ENCODE measurements at regions not wholly inside any gene's neighbourhood (a gene's known extent, or its start where the extent isn't known, plus 50 kb on each side); places are given as distances from the start of the nearest gene placed in this dataset.

DNA sequence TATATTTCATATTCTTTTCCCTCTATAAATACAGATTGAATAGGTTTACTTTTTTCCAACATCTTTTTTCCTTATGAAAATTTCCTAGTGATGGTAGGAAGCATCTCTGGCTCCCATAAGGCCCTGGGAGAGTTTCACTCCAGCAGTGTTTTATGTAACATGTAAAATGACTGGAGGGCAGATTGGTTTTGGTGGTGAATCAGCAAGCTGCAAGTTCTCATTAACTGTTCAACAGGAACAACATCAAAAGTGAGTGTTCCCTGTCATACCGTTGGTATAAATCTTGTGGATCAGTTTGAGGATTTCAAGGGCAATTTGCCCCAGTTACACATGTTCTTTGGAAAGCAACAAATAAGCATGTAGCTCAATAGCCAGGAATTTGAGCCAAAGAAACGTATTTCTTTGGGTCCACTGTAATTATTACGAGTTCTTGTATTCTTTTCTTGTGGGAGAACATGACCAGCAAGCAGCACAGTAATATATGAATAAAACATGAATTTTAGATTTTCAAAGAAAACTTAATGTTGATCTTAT, 345.7 kb downstream of the SV2B start:
- Histone ChIP-seq H3F3A (replicated peaks; ENCODE audit: insufficient read depth) (no peaks in the 10 kb centered on the region), H3K36me3 (replicated peaks in 1 of 2; ENCODE audit: control insufficient read depth in 1 of 2, insufficient read depth in 2 of 2, low read length in 1 of 2) (no peaks in the 10 kb centered on the region), H3K79me2 (ENCODE audit: insufficient read depth) (no peaks in the 10 kb centered on the region), H3K4me2 (no peak overlapping the region), H3K9ac (no peak overlapping the region), H4K20me1 (ENCODE audit: insufficient read depth) (no peaks in the 10 kb centered on the region), H3K9me3 (no peaks in the 10 kb centered on the region), H3K27me3 (ENCODE audit: insufficient read depth) (no peaks in the 10 kb centered on the region), H3K27ac (ENCODE audit: low read depth in 2 of 2, low read length in 1 of 2) (no peak overlapping the region), H3K9me2 (0 out of 2 replicates have a peak, but pooled peaks cover 2% of the 10 kb centered on the region), H3K4me1 (ENCODE audit: control insufficient read depth in 1 of 2, insufficient read depth in 2 of 2, low read depth in 1 of 2, low read length in 1 of 2) (no peaks in the 10 kb centered on the region), H3K4me3 (ENCODE audit: low read depth in 2 of 2, low read length in 1 of 2) (no peak overlapping the region), H2AFZ (ENCODE audit: low read depth) (no peak overlapping the region)
- TF ChIP-seq, protein P1, sequence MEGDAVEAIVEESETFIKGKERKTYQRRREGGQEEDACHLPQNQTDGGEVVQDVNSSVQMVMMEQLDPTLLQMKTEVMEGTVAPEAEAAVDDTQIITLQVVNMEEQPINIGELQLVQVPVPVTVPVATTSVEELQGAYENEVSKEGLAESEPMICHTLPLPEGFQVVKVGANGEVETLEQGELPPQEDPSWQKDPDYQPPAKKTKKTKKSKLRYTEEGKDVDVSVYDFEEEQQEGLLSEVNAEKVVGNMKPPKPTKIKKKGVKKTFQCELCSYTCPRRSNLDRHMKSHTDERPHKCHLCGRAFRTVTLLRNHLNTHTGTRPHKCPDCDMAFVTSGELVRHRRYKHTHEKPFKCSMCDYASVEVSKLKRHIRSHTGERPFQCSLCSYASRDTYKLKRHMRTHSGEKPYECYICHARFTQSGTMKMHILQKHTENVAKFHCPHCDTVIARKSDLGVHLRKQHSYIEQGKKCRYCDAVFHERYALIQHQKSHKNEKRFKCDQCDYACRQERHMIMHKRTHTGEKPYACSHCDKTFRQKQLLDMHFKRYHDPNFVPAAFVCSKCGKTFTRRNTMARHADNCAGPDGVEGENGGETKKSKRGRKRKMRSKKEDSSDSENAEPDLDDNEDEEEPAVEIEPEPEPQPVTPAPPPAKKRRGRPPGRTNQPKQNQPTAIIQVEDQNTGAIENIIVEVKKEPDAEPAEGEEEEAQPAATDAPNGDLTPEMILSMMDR (IDR thresholded peaks at IDR 0.05), result no peak
- TF ChIP-seq CHD2 (IDR thresholded peaks at IDR 0.05; ENCODE audit: low read length, partially characterized antibody), result no peak
- TF ChIP-seq, protein P2, sequence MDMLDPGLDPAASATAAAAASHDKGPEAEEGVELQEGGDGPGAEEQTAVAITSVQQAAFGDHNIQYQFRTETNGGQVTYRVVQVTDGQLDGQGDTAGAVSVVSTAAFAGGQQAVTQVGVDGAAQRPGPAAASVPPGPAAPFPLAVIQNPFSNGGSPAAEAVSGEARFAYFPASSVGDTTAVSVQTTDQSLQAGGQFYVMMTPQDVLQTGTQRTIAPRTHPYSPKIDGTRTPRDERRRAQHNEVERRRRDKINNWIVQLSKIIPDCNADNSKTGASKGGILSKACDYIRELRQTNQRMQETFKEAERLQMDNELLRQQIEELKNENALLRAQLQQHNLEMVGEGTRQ (IDR thresholded peaks at IDR 0.05; ENCODE audit: borderline replicate concordance, low read depth, low read length), result no peak
- TF ChIP-seq REST (IDR thresholded peaks at IDR 0.05; ENCODE audit: low read depth, low read length), result no peak
- no peak for TF ChIP-seq SIN3A (IDR thresholded peaks at IDR 0.05; ENCODE audit: borderline replicate concordance, low read depth, low read length)
- TF ChIP-seq FOSL2 (IDR thresholded peaks at IDR 0.05; ENCODE audit: borderline replicate concordance, low read depth), result no peak
- no peak for TF ChIP-seq TAF1 (IDR thresholded peaks at IDR 0.05; ENCODE audit: borderline replicate concordance, low read depth, low read length)
- TF ChIP-seq USF1 (IDR thresholded peaks at IDR 0.05; ENCODE audit: borderline replicate concordance, low read depth), result no peak
- no peak for TF ChIP-seq RCOR1 (IDR thresholded peaks at IDR 0.05; ENCODE audit: low read length)
- DNase-seq, result peak; percentile 4
- ChIA-PET CTCF (interaction anchor here (0.7 to 1.4 kb wide), 2 partner anchors 8 to 51 kb away, joined by 3 to 4 read pairs; no protein-coding TSS in a partner anchor), POLR2A (no interaction called here)
- WGBS (ENCODE audit: low lambda C conversion rate), result 43% methylated on average over 3 of the region's 3 CpGs
